ENCODE measurements at regions not wholly inside any gene's neighbourhood (a gene's known extent, or its start where the extent isn't known, plus 50 kb on each side); places are given as distances from the start of the nearest gene placed in this dataset.
A peak's percentile ranks its signal among the peaks of the same experiment; 100 is the strongest.

- TF ChIP-seq CTCF (IDR thresholded peaks at IDR 0.05) (peak in 3 of 4 donors; percentile 16 to 33 (median 24)), POLR2A (IDR thresholded peaks at IDR 0.05) (no peak)
These were observed 366.5 kb upstream of the ARID1B start for GRCh38 chr6:156410649-156411048.
